ENCODE measurements at regions not wholly inside any gene's neighbourhood (a gene's known extent, or its start where the extent isn't known, plus 50 kb on each side); places are given as distances from the start of the nearest gene placed in this dataset.
"Not testable (repeated sequence)": the region's sequence is repeated elsewhere in the genome, so short reads cannot be mapped to it uniquely, and the experiment has no call there.

- no peak for DNase-seq (ENCODE audit: low read depth)
- H3K4me3 ChIP-seq (ENCODE audit: low read depth, low read length) = no peak overlapping the region
- TF ChIP-seq CTCF (IDR thresholded peaks at IDR 0.05; ENCODE audit: insufficient read depth, low read depth, low read length, missing control alignments) = no peak
Observed at GRCh38 chr10:33841678-33842077, 507.2 kb upstream of the NRP1 start.

- no peak overlapping the region for H3K4me3 ChIP-seq (ENCODE audit: low read depth, low read length)
- no peak for DNase-seq (ENCODE audit: low read depth)
- no peak for TF ChIP-seq CTCF (IDR thresholded peaks at IDR 0.05; ENCODE audit: insufficient read depth, low read depth, low read length, missing control alignments)
Observed at GRCh38 chr10:33838731-33839130, 504.3 kb upstream of the NRP1 start.

- no peak for DNase-seq (ENCODE audit: low read depth)
- TF ChIP-seq CTCF (IDR thresholded peaks at IDR 0.05; ENCODE audit: insufficient read depth, low read depth, low read length, missing control alignments) = no peak
- H3K4me3 ChIP-seq (ENCODE audit: low read depth, low read length) = no peak overlapping the region
Observed at GRCh38 chr10:33837736-33838135, 503.3 kb upstream of the NRP1 start.

GRCh38 chr10:33835556-33835955 is 501.1 kb upstream of the NRP1 start:
- no peak for TF ChIP-seq CTCF (IDR thresholded peaks at IDR 0.05; ENCODE audit: insufficient read depth, low read depth, low read length, missing control alignments)
- no peak overlapping the region for H3K4me3 ChIP-seq (ENCODE audit: low read depth, low read length)
- DNase-seq (ENCODE audit: low read depth) = no peak

- no peak overlapping the region for H3K4me3 ChIP-seq (ENCODE audit: low read depth, low read length)
- TF ChIP-seq CTCF (IDR thresholded peaks at IDR 0.05; ENCODE audit: insufficient read depth, low read depth, low read length, missing control alignments) = no peak
- DNase-seq (ENCODE audit: low read depth) = no peak
Observed at GRCh38 chr10:33833566-33833965, 499.1 kb upstream of the NRP1 start.

GRCh38 chr10:33832124-33832787 is 497.8 kb upstream of the NRP1 start:
- no peak for DNase-seq (ENCODE audit: low read depth)
- H3K4me3 ChIP-seq (ENCODE audit: low read depth, low read length) = no peak overlapping the region
- no peak for TF ChIP-seq CTCF (IDR thresholded peaks at IDR 0.05; ENCODE audit: insufficient read depth, low read depth, low read length, missing control alignments)

GRCh38 chr10:33831591-33831990 is 497.1 kb upstream of the NRP1 start:
- no peak for TF ChIP-seq CTCF (IDR thresholded peaks at IDR 0.05; ENCODE audit: insufficient read depth, low read depth, low read length, missing control alignments)
- DNase-seq (ENCODE audit: low read depth) = no peak
- H3K4me3 ChIP-seq (ENCODE audit: low read depth, low read length) = no peak overlapping the region

- not testable (repeated sequence) for H3K4me3 ChIP-seq (ENCODE audit: low read depth, low read length); DNase-seq (ENCODE audit: low read depth)
Observed at GRCh38 chr10:33829899-33830298, 495.4 kb upstream of the NRP1 start.
